Mononuclear cell (primary cell): ENCODE measurements at regions not wholly inside any gene's neighbourhood (a gene's known extent, or its start where the extent isn't known, plus 50 kb on each side); places are given as distances from the start of the nearest gene placed in this dataset.
"Not testable (repeated sequence)": the region's sequence is repeated elsewhere in the genome, so short reads cannot be mapped to it uniquely, and the experiment has no call there.

Experiments
- H3K27me3 ChIP-seq: 2 replicates; pipeline ENCODE4 v1.6.0; 2011; ENCODE audit warnings: low read length, control low read depth; ENCODE audit not compliant: insufficient read depth
- H3K4me1 ChIP-seq: 2 replicates; pipeline ENCODE4 v1.5.1; 2011; ENCODE audit warnings: mild to moderate bottlenecking, low read length, control low read depth; ENCODE audit not compliant: insufficient read depth
- H3K4me3 ChIP-seq: 2 replicates; pipeline ENCODE4 v1.5.1; 2011; ENCODE audit warnings: mild to moderate bottlenecking, low read length, moderate library complexity
- H3K9me3 ChIP-seq: 2 replicates; pipeline ENCODE4 v1.5.1; 2011; ENCODE audit warnings: low read depth, mild to moderate bottlenecking, control low read depth, low read length

- Histone ChIP-seq H3K4me1 (no peaks in the 10 kb centered on the region), H3K4me3 (no peak overlapping the region), H3K9me3 (no peaks in the 10 kb centered on the region), H3K27me3 (no peaks in the 10 kb centered on the region)
Observed at GRCh38 chr21:35199733-35200015, 150.6 kb upstream of the RUNX1 start.

GRCh38 chr21:35198982-35199732, 150.1 kb upstream of the RUNX1 start:
- Histone ChIP-seq H3K27me3 (no peaks in the 10 kb centered on the region), H3K9me3 (peaks cover 3% of the 10 kb centered on the region), H3K4me1 (no peaks in the 10 kb centered on the region), H3K4me3 (no peak overlapping the region)

GRCh38 chr21:35198565-35198964, 149.5 kb upstream of the RUNX1 start:
- Histone ChIP-seq H3K27me3 (no peaks in the 10 kb centered on the region), H3K4me3 (no peak overlapping the region), H3K4me1 (no peaks in the 10 kb centered on the region), H3K9me3 (peaks cover 8% of the 10 kb centered on the region)

GRCh38 chr21:35197992-35198431, 148.9 kb upstream of the RUNX1 start:
- Histone ChIP-seq H3K4me1 (no peaks in the 10 kb centered on the region), H3K4me3 (no peak overlapping the region), H3K27me3 (no peaks in the 10 kb centered on the region), H3K9me3 (peaks cover 8% of the 10 kb centered on the region)

GRCh38 chr21:35197191-35197590, 148.1 kb upstream of the RUNX1 start:
- Histone ChIP-seq H3K9me3 (peaks cover 8% of the 10 kb centered on the region), H3K4me3 (no peak overlapping the region), H3K4me1 (no peaks in the 10 kb centered on the region), H3K27me3 (no peaks in the 10 kb centered on the region)

- H3K9me3 ChIP-seq: peaks cover 8% of the 10 kb centered on the region
- no peak overlapping the region for H3K4me3 ChIP-seq
- no peaks in the 10 kb centered on the region for H3K4me1 ChIP-seq
- no peaks in the 10 kb centered on the region for H3K27me3 ChIP-seq
Observed at GRCh38 chr21:35196128-35196527, 147.0 kb upstream of the RUNX1 start.

GRCh38 chr21:35195232-35195631, 146.1 kb upstream of the RUNX1 start:
- H3K4me3 ChIP-seq: no peak overlapping the region
- H3K27me3 ChIP-seq: no peaks in the 10 kb centered on the region
- peaks cover 8% of the 10 kb centered on the region for H3K9me3 ChIP-seq
- H3K4me1 ChIP-seq: no peaks in the 10 kb centered on the region

- no peaks in the 10 kb centered on the region for H3K27me3 ChIP-seq
- H3K4me1 ChIP-seq: no peaks in the 10 kb centered on the region
- no peak overlapping the region for H3K4me3 ChIP-seq
- H3K9me3 ChIP-seq: peaks cover 8% of the 10 kb centered on the region
Observed at GRCh38 chr21:35191754-35192153, 142.7 kb upstream of the RUNX1 start.

GRCh38 chr21:35191128-35191527, 142.0 kb upstream of the RUNX1 start:
- H3K9me3 ChIP-seq: peaks cover 8% of the 10 kb centered on the region
- H3K4me1 ChIP-seq: no peaks in the 10 kb centered on the region
- H3K27me3 ChIP-seq: no peaks in the 10 kb centered on the region

GRCh38 chr21:35190201-35190701, 141.1 kb upstream of the RUNX1 start:
- Histone ChIP-seq H3K4me3 (no peak overlapping the region), H3K9me3 (peaks cover 8% of the 10 kb centered on the region), H3K27me3 (no peaks in the 10 kb centered on the region), H3K4me1 (no peaks in the 10 kb centered on the region)

More at GRCh38 chr21:35191128-35191527, 142.0 kb upstream of the RUNX1 start:
- no peak overlapping the region for H3K4me3 ChIP-seq

GRCh38 chr21:35189077-35189863, 140.2 kb upstream of the RUNX1 start:
- Histone ChIP-seq H3K4me1 (no peaks in the 10 kb centered on the region), H3K4me3 (no peak overlapping the region), H3K27me3 (no peaks in the 10 kb centered on the region), H3K9me3 (peaks cover 6% of the 10 kb centered on the region)

GRCh38 chr21:35183389-35183788, 134.3 kb upstream of the RUNX1 start:
- H3K9me3 ChIP-seq, H3K27me3 ChIP-seq, H3K4me3 ChIP-seq, H3K4me1 ChIP-seq: not testable (repeated sequence)

- no peaks in the 10 kb centered on the region for H3K27me3 ChIP-seq
- H3K9me3 ChIP-seq: no peaks in the 10 kb centered on the region
- H3K4me3 ChIP-seq: no peak overlapping the region
- no peaks in the 10 kb centered on the region for H3K4me1 ChIP-seq
Observed at GRCh38 chr21:35179990-35180540, 131.0 kb upstream of the RUNX1 start.

- Histone ChIP-seq H3K4me1 (no peaks in the 10 kb centered on the region), H3K9me3 (no peaks in the 10 kb centered on the region), H3K4me3 (no peak overlapping the region), H3K27me3 (no peaks in the 10 kb centered on the region)
Observed at GRCh38 chr21:35178827-35179226, 129.7 kb upstream of the RUNX1 start.

GRCh38 chr21:35178098-35178497, 129.0 kb upstream of the RUNX1 start:
- H3K9me3 ChIP-seq: no peaks in the 10 kb centered on the region
- H3K27me3 ChIP-seq: no peaks in the 10 kb centered on the region
- no peaks in the 10 kb centered on the region for H3K4me1 ChIP-seq
- H3K4me3 ChIP-seq: no peak overlapping the region
